Liver (tissue), 3 donors: ENCODE measurements at regions not wholly inside any gene's neighbourhood (a gene's known extent, or its start where the extent isn't known, plus 50 kb on each side); places are given as distances from the start of the nearest gene placed in this dataset.
"Not testable (repeated sequence)": the region's sequence is repeated elsewhere in the genome, so short reads cannot be mapped to it uniquely, and the experiment has no call there.

Experiments
- CTCF ChIP-seq: fragments of 150-350 bp; IDR thresholded peaks from 2 replicates; pipeline ENCODE4 v1.5.1; 2017; ENCODE audit warnings: improper control_type of control experiment, low read depth, low read length; ENCODE audit not compliant: missing input control
- RAD21 ChIP-seq, 2 donors: IDR thresholded peaks; 2 replicates each; pipeline ENCODE4 v1.6.1; 2016; ENCODE audit warnings: antibody characterized with exemption in 2 of 2, mild to moderate bottlenecking in 2 of 2
- YY1 ChIP-seq: IDR thresholded peaks from 2 replicates; pipeline ENCODE4 v1.6.1; 2016; ENCODE audit warnings: antibody characterized with exemption, mild to moderate bottlenecking
- donor health status: healthy.
- donor health status: healthy.

GRCh38 chr4:10382171-10382570, 75.1 kb downstream of the ZNF518B start:
- not testable (repeated sequence) for TF ChIP-seq YY1; CTCF; RAD21 (IDR thresholded peaks at IDR 0.05)
